D721Med (cell line): ENCODE measurements at regions not wholly inside any gene's neighbourhood (a gene's known extent, or its start where the extent isn't known, plus 50 kb on each side); places are given as distances from the start of the nearest gene placed in this dataset.

Experiments used
- DNase-seq: peaks from one replicate; pipeline ENCODE4 v3.0.0; 2011; ENCODE audit warnings: low spot score; ENCODE audit not compliant: insufficient read length
- FAIRE-seq: peaks from 2 replicates; lab custom pipeline; 2011; peaks lifted over from hg19 to GRCh38; lab: Jason Lieb, UNC
- TF ChIP-seq, protein P1 (sequence below): IDR thresholded peaks from 2 replicates; pipeline ENCODE4 v1.5.1; 2012; ENCODE audit warnings: mild to moderate bottlenecking, control low read depth; ENCODE audit not compliant: insufficient read depth; ENCODE audit errors: missing control alignments

DNA sequence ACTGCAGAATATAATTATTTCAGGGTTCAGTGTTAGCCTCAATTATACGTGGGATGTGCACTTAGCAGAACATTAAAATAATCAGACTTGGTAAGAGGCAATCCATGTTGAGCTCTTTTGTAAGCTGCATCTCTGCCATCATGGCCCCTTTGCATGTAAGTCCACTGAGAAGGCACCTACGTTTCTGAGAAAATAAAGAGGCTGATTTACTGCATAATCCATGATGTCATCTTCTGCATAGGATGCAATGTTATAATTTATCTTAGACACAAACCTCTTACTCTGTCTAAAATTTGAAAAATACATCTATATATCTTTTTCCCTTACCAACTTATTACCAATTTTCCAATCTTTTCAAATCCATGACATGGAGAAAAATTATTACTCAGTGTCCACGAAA is 1294.7 kb downstream of the ZPLD1 start:
- DNase-seq = no peak
- TF ChIP-seq, protein P1, sequence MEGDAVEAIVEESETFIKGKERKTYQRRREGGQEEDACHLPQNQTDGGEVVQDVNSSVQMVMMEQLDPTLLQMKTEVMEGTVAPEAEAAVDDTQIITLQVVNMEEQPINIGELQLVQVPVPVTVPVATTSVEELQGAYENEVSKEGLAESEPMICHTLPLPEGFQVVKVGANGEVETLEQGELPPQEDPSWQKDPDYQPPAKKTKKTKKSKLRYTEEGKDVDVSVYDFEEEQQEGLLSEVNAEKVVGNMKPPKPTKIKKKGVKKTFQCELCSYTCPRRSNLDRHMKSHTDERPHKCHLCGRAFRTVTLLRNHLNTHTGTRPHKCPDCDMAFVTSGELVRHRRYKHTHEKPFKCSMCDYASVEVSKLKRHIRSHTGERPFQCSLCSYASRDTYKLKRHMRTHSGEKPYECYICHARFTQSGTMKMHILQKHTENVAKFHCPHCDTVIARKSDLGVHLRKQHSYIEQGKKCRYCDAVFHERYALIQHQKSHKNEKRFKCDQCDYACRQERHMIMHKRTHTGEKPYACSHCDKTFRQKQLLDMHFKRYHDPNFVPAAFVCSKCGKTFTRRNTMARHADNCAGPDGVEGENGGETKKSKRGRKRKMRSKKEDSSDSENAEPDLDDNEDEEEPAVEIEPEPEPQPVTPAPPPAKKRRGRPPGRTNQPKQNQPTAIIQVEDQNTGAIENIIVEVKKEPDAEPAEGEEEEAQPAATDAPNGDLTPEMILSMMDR = no peak
- FAIRE-seq = no peak

DNA sequence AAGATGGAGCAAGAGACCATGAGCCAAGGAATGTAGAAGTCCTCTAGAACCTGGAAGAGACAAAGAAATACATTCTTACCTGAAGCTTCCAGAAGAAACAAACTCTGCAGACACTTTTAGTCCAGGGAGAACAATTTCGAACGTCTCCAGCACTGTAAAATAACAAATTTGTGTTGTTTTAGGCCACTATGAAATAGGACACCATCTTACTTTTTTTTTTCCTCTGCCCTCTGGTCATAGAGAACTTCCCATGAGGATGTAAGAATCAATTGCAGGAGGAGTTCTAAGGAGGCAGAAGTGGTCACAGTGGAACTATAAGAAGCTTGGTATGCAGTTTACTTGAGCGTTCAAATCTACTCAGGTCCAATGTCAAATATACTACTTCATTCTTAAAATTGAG is 1295.9 kb downstream of the ZPLD1 start:
- no peak for FAIRE-seq
- TF ChIP-seq, protein P1 = no peak
- DNase-seq = no peak

DNA sequence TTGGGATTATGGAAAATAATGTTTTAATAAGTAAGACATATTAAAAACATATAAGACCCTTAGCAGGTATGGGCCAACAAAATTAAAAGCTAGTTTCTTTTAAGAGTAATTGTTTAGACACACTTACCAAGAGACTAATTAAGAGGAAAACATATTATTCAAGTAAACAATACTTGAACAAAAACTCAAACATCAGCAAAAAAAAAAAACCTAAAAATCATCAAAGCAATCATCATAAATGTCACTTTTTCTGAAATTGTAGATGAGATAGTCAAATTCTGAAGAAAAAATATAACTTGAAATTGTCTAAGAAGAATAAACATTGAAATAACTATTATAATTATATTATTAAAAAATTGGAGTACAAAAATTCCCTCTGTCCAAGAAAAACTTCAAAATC is 1318.2 kb downstream of the ZPLD1 start:
- FAIRE-seq (no peak), DNase-seq (no peak)
- TF ChIP-seq, protein P1 = no peak

GRCh38 chr3:103767635-103768034 is 1332.8 kb downstream of the ZPLD1 start:
- DNase-seq (no peak), FAIRE-seq (no peak)
- TF ChIP-seq, protein P1 = no peak

DNA sequence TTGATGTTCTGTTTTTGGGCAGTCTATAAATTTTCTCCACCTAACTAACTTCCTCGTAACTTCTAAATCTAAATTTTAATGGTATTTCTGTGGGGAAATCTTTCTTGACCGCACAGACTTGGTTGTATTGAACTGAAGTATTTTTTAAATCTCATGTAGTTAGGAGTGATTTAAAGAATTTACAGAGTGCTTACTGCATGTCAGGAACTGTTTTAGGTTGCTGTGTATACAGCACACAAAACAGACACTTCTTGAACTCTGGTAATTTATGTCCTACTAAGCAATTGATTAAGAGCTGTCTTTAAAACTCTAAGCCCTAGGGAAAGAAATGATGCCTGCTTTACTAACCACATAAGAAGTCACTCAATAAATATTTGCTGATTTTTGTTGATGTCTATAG is 1350.2 kb downstream of the ZPLD1 start:
- FAIRE-seq (no peak), DNase-seq (no peak)
- TF ChIP-seq, protein P1 = no peak

DNA sequence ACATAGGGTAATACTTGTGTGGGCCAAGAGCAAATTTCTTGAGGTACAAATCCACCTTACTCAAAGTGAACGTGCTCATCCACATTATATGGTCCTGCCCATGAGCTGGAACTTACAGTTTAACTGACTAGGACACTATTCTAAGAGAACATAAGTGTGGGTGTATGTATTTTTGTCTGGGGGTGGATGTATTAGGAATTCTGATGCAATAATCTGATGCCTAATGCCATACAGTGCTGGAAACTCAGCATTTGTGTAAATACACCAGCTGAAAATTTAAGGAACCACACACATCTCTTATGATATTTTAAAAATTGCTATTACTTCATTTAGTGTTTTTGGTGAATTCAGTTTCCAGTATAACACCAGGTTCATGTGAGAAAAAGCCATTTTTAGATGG is 1350.7 kb downstream of the ZPLD1 start:
- FAIRE-seq = no peak
- TF ChIP-seq, protein P1 = no peak

DNA sequence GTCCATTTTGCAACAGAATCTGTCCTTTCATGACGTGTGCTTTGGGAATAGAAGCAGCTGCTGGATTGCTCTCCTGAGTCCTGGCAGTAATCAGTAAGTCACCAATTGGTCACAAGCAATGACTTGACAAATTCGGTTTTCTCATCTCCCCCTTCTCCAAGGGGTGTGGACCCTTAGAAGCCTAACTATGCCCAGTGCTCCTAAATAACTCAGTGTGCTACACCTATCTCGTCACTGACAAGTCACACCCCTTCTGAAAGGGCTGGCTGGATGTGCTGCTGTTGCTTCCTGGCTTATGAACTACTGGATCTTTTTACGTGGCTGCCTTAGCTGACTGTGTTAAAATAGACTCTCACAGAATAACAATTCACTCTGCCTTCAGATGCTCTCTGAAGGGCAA is 1351.5 kb downstream of the ZPLD1 start:
- TF ChIP-seq, protein P1 = no peak
- DNase-seq = no peak
- FAIRE-seq = no peak

More for the DNA sequence above, 1350.7 kb downstream of the ZPLD1 start:
- no peak for DNase-seq
